Neural crest cell (in vitro differentiated cells): ENCODE measurements at regions not wholly inside any gene's neighbourhood (a gene's known extent, or its start where the extent isn't known, plus 50 kb on each side); places are given as distances from the start of the nearest gene placed in this dataset.

Experiments used
- DNase-seq: peaks from one replicate; pipeline ENCODE4 v3.0.0; 2021; ENCODE audit warnings: low read depth, mixed read lengths, low spot score
- H3K27ac Mint-ChIP-seq: one replicate; pipeline ENCODE4 v1.8.0; 2021; ENCODE audit warnings: mild to moderate bottlenecking, mixed read lengths; ENCODE audit not compliant: unreplicated experiment
- H3K27me3 Mint-ChIP-seq: 2 replicates; pipeline ENCODE4 v1.8.0; 2021; ENCODE audit warnings: low read depth, mild to moderate bottlenecking, mixed read lengths
- H3K36me3 Mint-ChIP-seq: 2 replicates; pipeline ENCODE4 v1.8.0; 2021; ENCODE audit warnings: low read depth, mild to moderate bottlenecking, mixed read lengths
- H3K4me1 Mint-ChIP-seq: 2 replicates; pipeline ENCODE4 v1.8.0; 2021; ENCODE audit warnings: mixed read lengths
- H3K4me3 Mint-ChIP-seq: one replicate; pipeline ENCODE4 v1.8.0; 2021; ENCODE audit warnings: mild to moderate bottlenecking, mixed read lengths
- H3K9me3 Mint-ChIP-seq: 2 replicates; pipeline ENCODE4 v1.8.0; 2021; ENCODE audit warnings: mixed read lengths
- CTCF ChIP-seq: fragments of 200-600 bp; sonication (generic); conservative IDR thresholded peaks from 2 replicates; pipeline ENCODE4 v1.5.0; 2021; ENCODE audit warnings: antibody characterized with exemption, mild to moderate bottlenecking

DNA sequence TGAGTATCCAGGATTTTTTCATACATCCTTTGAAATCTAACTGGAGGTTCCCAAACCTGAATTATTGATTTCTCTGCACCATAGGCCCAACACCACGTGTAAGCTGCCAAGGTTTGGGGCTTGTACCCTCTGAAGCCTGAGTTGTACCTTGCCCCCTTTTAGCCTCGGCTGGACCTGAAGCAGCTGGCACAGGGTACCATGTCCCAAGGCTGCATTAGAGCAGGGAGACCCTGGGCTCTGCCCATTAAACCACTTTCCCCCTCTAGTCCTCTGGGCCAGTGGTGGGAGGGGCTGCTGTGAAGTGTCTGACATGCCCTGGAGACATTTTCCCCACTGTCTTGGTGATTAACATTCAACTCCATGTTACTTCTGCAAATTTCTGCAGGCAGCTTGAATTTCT, 532.9 kb upstream of the NUDT12 start:
- TF ChIP-seq CTCF, result no peak
- H3K36me3 Mint-ChIP-seq, result no peaks in the 10 kb centered on the region
- no peak overlapping the region for H3K27ac Mint-ChIP-seq
- DNase-seq, result no peak
- no peaks in the 10 kb centered on the region for H3K27me3 Mint-ChIP-seq
- H3K4me3 Mint-ChIP-seq, result no peak overlapping the region
- H3K9me3 Mint-ChIP-seq, result peaks cover 3% of the 10 kb centered on the region
- no peaks in the 10 kb centered on the region for H3K4me1 Mint-ChIP-seq

GRCh38 chr5:104088876-104089778, 526.5 kb upstream of the NUDT12 start:
- peaks cover 3% of the 10 kb centered on the region for H3K9me3 Mint-ChIP-seq
- no peaks in the 10 kb centered on the region for H3K4me1 Mint-ChIP-seq
- no peak for TF ChIP-seq CTCF
- no peaks in the 10 kb centered on the region for H3K27me3 Mint-ChIP-seq
- H3K4me3 Mint-ChIP-seq, result no peak overlapping the region
- no peaks in the 10 kb centered on the region for H3K36me3 Mint-ChIP-seq
- DNase-seq, result no peak
- no peak overlapping the region for H3K27ac Mint-ChIP-seq

- Mint-ChIP-seq H3K9me3 (peaks cover 6% of the 10 kb centered on the region), H3K4me1 (no peaks in the 10 kb centered on the region), H3K4me3 (no peak overlapping the region), H3K27ac (no peak overlapping the region), H3K27me3 (no peaks in the 10 kb centered on the region), H3K36me3 (no peaks in the 10 kb centered on the region)
- no peak for DNase-seq
- no peak for TF ChIP-seq CTCF
These were observed 522.3 kb upstream of the NUDT12 start for GRCh38 chr5:104084896-104085295.

DNA sequence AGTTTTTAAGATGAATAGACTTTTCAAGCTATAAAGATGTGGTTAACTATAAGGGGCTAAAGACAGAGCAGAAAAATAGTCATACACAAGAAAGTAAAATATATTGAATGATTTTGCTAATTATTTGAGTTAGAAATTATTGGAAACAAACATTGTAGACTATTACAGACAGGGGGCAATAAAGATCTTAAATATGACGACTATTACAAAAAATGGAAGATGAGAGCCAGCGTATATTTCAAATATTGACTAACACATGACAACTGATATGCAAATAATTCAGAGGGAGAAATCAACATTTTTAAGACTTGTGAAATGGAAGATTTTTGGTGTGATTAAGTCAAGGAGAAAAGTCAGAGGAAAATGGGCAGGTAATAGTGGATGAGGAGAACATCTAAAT, 520.2 kb upstream of the NUDT12 start:
- H3K4me3 Mint-ChIP-seq, result no peak overlapping the region
- no peaks in the 10 kb centered on the region for H3K36me3 Mint-ChIP-seq
- TF ChIP-seq CTCF, result no peak
- DNase-seq, result no peak
- peaks cover 4% of the 10 kb centered on the region for H3K9me3 Mint-ChIP-seq
- H3K27me3 Mint-ChIP-seq, result no peaks in the 10 kb centered on the region
- H3K4me1 Mint-ChIP-seq, result no peaks in the 10 kb centered on the region
- H3K27ac Mint-ChIP-seq, result no peak overlapping the region

DNA sequence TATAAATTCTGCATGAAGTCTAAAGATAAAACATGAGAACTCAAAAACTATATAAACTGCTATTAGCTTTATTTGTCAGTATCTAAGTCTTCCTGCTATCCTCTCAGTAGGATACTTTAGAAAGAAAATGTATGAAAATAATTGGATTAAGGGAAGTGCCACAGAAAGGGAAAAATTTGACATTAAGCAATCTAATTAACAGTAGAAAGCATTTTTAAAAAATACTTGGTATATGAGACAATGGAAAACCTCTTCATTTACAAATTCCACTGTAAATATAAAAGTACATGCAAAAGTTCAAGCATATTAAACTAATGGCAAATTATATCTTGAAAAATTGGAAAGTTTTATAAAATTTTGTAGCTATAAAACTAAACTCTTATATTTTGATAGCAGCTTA, 518.6 kb upstream of the NUDT12 start:
- H3K36me3 Mint-ChIP-seq, result no peaks in the 10 kb centered on the region
- H3K27me3 Mint-ChIP-seq, result no peaks in the 10 kb centered on the region
- DNase-seq, result no peak
- H3K4me3 Mint-ChIP-seq, result no peak overlapping the region
- no peaks in the 10 kb centered on the region for H3K4me1 Mint-ChIP-seq
- peaks cover 4% of the 10 kb centered on the region for H3K9me3 Mint-ChIP-seq
- no peak overlapping the region for H3K27ac Mint-ChIP-seq
- no peak for TF ChIP-seq CTCF
